Fibroblast of villous mesenchyme (primary cell): ENCODE measurements at regions not wholly inside any gene's neighbourhood (a gene's known extent, or its start where the extent isn't known, plus 50 kb on each side); places are given as distances from the start of the nearest gene placed in this dataset.
"Not testable (repeated sequence)": the region's sequence is repeated elsewhere in the genome, so short reads cannot be mapped to it uniquely, and the experiment has no call there.

Experiments
- DNase-seq: peaks from one replicate; pipeline ENCODE4 v3.0.0-alpha.2; 2010; ENCODE audit warnings: low read depth
- H3K4me3 ChIP-seq: 2 replicates; pipeline ENCODE4 v1.5.1; 2011; ENCODE audit warnings: low read depth, mild to moderate bottlenecking, low read length
- TF ChIP-seq, protein P1 (sequence below): IDR thresholded peaks from 2 replicates; pipeline ENCODE4 v1.5.1; 2012; ENCODE audit warnings: low read depth, mild to moderate bottlenecking, low read length; ENCODE audit not compliant: insufficient read depth

- TF ChIP-seq, protein P1, sequence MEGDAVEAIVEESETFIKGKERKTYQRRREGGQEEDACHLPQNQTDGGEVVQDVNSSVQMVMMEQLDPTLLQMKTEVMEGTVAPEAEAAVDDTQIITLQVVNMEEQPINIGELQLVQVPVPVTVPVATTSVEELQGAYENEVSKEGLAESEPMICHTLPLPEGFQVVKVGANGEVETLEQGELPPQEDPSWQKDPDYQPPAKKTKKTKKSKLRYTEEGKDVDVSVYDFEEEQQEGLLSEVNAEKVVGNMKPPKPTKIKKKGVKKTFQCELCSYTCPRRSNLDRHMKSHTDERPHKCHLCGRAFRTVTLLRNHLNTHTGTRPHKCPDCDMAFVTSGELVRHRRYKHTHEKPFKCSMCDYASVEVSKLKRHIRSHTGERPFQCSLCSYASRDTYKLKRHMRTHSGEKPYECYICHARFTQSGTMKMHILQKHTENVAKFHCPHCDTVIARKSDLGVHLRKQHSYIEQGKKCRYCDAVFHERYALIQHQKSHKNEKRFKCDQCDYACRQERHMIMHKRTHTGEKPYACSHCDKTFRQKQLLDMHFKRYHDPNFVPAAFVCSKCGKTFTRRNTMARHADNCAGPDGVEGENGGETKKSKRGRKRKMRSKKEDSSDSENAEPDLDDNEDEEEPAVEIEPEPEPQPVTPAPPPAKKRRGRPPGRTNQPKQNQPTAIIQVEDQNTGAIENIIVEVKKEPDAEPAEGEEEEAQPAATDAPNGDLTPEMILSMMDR: no peak
- no peak for DNase-seq
- no peak overlapping the region for H3K4me3 ChIP-seq
These were observed 305.6 kb upstream of the TMTC4 start for GRCh38 chr13:100980171-100980570.

GRCh38 chr13:100977841-100978240, 303.2 kb upstream of the TMTC4 start:
- no peak for DNase-seq
- H3K4me3 ChIP-seq: no peak overlapping the region
- TF ChIP-seq, protein P1: no peak

DNA sequence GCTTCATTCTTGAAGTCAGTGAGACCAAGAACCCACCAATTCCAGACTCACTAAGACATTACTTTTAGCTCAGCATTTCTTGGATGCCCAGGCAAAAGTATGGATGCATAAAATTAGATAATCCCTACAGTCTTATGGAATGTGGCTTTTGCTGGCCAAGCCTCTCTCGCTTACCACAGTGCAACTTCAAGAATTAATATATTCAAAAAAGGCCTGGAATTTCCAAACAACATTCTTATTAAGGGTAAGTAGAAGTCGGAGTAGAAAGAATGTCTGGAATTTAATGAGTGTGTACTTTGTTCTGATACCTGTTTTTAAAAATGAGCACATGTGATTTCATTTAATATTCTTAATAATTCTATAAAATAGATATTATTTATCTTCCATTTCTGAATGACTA, 302.4 kb upstream of the TMTC4 start:
- no peak overlapping the region for H3K4me3 ChIP-seq
- no peak for DNase-seq
- TF ChIP-seq, protein P1: no peak

- DNase-seq, H3K4me3 ChIP-seq: not testable (repeated sequence)
These were observed 301.1 kb upstream of the TMTC4 start for GRCh38 chr13:100975666-100976065.

- H3K4me3 ChIP-seq: no peak overlapping the region
- TF ChIP-seq, protein P1: no peak
- no peak for DNase-seq
These were observed 288.0 kb upstream of the TMTC4 start for GRCh38 chr13:100962585-100962984.

DNA sequence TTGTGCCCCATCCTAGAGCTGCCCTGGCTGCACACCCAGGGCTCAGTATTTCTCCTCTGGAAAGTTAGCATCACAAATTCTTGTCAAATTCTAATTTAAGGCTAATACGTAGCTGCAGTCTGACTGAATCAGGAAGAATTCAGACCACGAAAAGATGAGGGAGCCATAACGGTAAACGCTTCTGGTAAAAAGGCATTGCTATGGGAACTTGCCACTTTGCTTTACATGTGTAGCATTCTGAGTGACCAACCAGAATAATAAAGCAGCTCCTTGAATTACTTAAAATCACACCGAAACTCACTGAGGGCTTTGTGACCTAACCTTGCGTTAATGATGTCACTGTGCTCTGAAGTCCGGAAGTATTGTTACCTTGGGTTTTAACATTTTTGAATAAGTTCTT, 286.6 kb upstream of the TMTC4 start:
- DNase-seq: no peak
- TF ChIP-seq, protein P1: no peak
- no peak overlapping the region for H3K4me3 ChIP-seq

- no peak overlapping the region for H3K4me3 ChIP-seq
- TF ChIP-seq, protein P1: no peak
- no peak for DNase-seq
These were observed 284.2 kb upstream of the TMTC4 start for GRCh38 chr13:100958831-100959230.
